GM21737 (cell line): ENCODE measurements at regions not wholly inside any gene's neighbourhood (a gene's known extent, or its start where the extent isn't known, plus 50 kb on each side); places are given as distances from the start of the nearest gene placed in this dataset.

Experiments
- ATAC-seq: cut with Tn5 transposase; IDR thresholded peaks from one replicate; pipeline ENCODE4 v1.9.1; 2021; ENCODE audit warnings: mild to moderate bottlenecking, moderate library complexity; ENCODE audit not compliant: unreplicated experiment

- ATAC-seq = no peak
These were observed 146.3 kb upstream of the CELF2 start for GRCh38 chr10:10871352-10871751.

- no peak for ATAC-seq
These were observed 145.5 kb upstream of the CELF2 start for GRCh38 chr10:10872035-10872673.

- no peak for ATAC-seq
These were observed 144.9 kb upstream of the CELF2 start for GRCh38 chr10:10872764-10873163.

GRCh38 chr10:10873289-10873688 lies 144.4 kb upstream of the CELF2 start:
- no peak for ATAC-seq

- no peak for ATAC-seq
These were observed 143.8 kb upstream of the CELF2 start for GRCh38 chr10:10873915-10874314.

GRCh38 chr10:10878963-10879362 lies 138.7 kb upstream of the CELF2 start:
- no peak for ATAC-seq

GRCh38 chr10:10881117-10881813 lies 136.4 kb upstream of the CELF2 start:
- no peak for ATAC-seq

GRCh38 chr10:10883737-10884136 lies 133.9 kb upstream of the CELF2 start:
- no peak for ATAC-seq

- ATAC-seq = no peak
These were observed 130.7 kb upstream of the CELF2 start for GRCh38 chr10:10886861-10887531.

- ATAC-seq = no peak
These were observed 126.3 kb upstream of the CELF2 start for GRCh38 chr10:10891124-10892082.

- no peak for ATAC-seq
These were observed 125.3 kb upstream of the CELF2 start for GRCh38 chr10:10892290-10892875.

- ATAC-seq = no peak
These were observed 120.3 kb upstream of the CELF2 start for GRCh38 chr10:10897400-10897799.

GRCh38 chr10:10901906-10902305 lies 115.8 kb upstream of the CELF2 start:
- ATAC-seq = no peak

- no peak for ATAC-seq
These were observed 114.7 kb upstream of the CELF2 start for GRCh38 chr10:10902951-10903350.

- no peak for ATAC-seq
These were observed 114.1 kb upstream of the CELF2 start for GRCh38 chr10:10903620-10904019.

- ATAC-seq = no peak
These were observed 107.0 kb upstream of the CELF2 start for GRCh38 chr10:10910634-10911033.

- ATAC-seq = no peak
These were observed 106.6 kb upstream of the CELF2 start for GRCh38 chr10:10911035-10911434.

GRCh38 chr10:10911471-10911921 lies 106.2 kb upstream of the CELF2 start:
- ATAC-seq = no peak

GRCh38 chr10:10914144-10914543 lies 103.5 kb upstream of the CELF2 start:
- ATAC-seq = no peak

GRCh38 chr10:10915215-10915614 lies 102.5 kb upstream of the CELF2 start:
- ATAC-seq = no peak

GRCh38 chr10:10917031-10917430 lies 100.6 kb upstream of the CELF2 start:
- ATAC-seq = no peak
